ENCODE measurements at regions not wholly inside any gene's neighbourhood (a gene's known extent, or its start where the extent isn't known, plus 50 kb on each side); places are given as distances from the start of the nearest gene placed in this dataset.
A peak's percentile ranks its signal among the peaks of the same experiment; 100 is the strongest.

- ATAC-seq, result peak; percentile 11
Observed at GRCh38 chr5:67353500-67354450, 157.2 kb upstream of the CD180 start.

- ATAC-seq, result no peak
Observed at GRCh38 chr5:67350618-67351201, 154.1 kb upstream of the CD180 start.

- no peak for ATAC-seq
Observed at GRCh38 chr5:67350185-67350584, 153.6 kb upstream of the CD180 start.

- no peak for ATAC-seq
Observed at GRCh38 chr5:67347821-67348220, 151.2 kb upstream of the CD180 start.

GRCh38 chr5:67346611-67347010 is 150.0 kb upstream of the CD180 start:
- ATAC-seq, result no peak

- no peak for ATAC-seq
Observed at GRCh38 chr5:67344870-67345269, 148.3 kb upstream of the CD180 start.

GRCh38 chr5:67343835-67344234 is 147.2 kb upstream of the CD180 start:
- ATAC-seq, result no peak

GRCh38 chr5:67341478-67341877 is 144.9 kb upstream of the CD180 start:
- ATAC-seq, result no peak

GRCh38 chr5:67339219-67339767 is 142.7 kb upstream of the CD180 start:
- ATAC-seq, result no peak

- ATAC-seq, result no peak
Observed at GRCh38 chr5:67338421-67338820, 141.8 kb upstream of the CD180 start.

- no peak for ATAC-seq
Observed at GRCh38 chr5:67337751-67338150, 141.2 kb upstream of the CD180 start.

- no peak for ATAC-seq
Observed at GRCh38 chr5:67335426-67335825, 138.8 kb upstream of the CD180 start.

GRCh38 chr5:67334373-67334772 is 137.8 kb upstream of the CD180 start:
- ATAC-seq, result no peak

GRCh38 chr5:67333171-67333570 is 136.6 kb upstream of the CD180 start:
- ATAC-seq, result no peak

GRCh38 chr5:67331296-67331925 is 134.8 kb upstream of the CD180 start:
- ATAC-seq, result no peak

- no peak for ATAC-seq
Observed at GRCh38 chr5:67319935-67320725, 123.5 kb upstream of the CD180 start.

- no peak for ATAC-seq
Observed at GRCh38 chr5:67318746-67319145, 122.1 kb upstream of the CD180 start.

GRCh38 chr5:67317603-67318002 is 121.0 kb upstream of the CD180 start:
- ATAC-seq, result no peak

GRCh38 chr5:67316695-67317094 is 120.1 kb upstream of the CD180 start:
- ATAC-seq, result no peak

- peak; percentile 91 for ATAC-seq
Observed at GRCh38 chr5:67315082-67315989, 118.7 kb upstream of the CD180 start.

- no peak for ATAC-seq
Observed at GRCh38 chr5:67311701-67312100, 115.1 kb upstream of the CD180 start.

All from esophagus mucosa (tissue), 1 donor.